IMR-90 (cell line): ENCODE measurements at regions not wholly inside any gene's neighbourhood (a gene's known extent, or its start where the extent isn't known, plus 50 kb on each side); places are given as distances from the start of the nearest gene placed in this dataset.

Source experiments
- ATAC-seq: fragments of 200-7000 bp; cut with Tn5 transposase; 2 replicates; pipeline ENCODE4 v1.9.1; 2020; ENCODE audit warnings: low read depth, mild to moderate bottlenecking, moderate library complexity
- BruUV-seq: library from RNA; stranded (reverse); fragments of 400-500 nt; replicated peaks from 2 replicates; lab custom pipeline; 2021; lab: Mats Ljungman, UMichigan
- CTCF ChIA-PET: fragments of 300-600 bp; formaldehyde crosslinking; extraction: SDS; loops from one replicate; lab custom pipeline; 2021; ENCODE audit warnings: antibody characterized with exemption; lab: Yijun Ruan, JAX
- POLR2A ChIA-PET: fragments of 300-600 bp; sonication (Branson Sonifier 250); formaldehyde crosslinking; loops from one replicate; lab custom pipeline; 2022; ENCODE audit warnings: antibody characterized with exemption; ENCODE audit not compliant: unreplicated experiment; lab: Charles Lee
- DNase-seq: peaks from one replicate; pipeline ENCODE4 v3.0.0; 2013
- H2AFZ ChIP-seq: replicated peaks from 2 replicates; pipeline ENCODE3; 2013; ENCODE audit warnings: low read length, mild to moderate bottlenecking; ENCODE audit not compliant: poor library complexity
- H2AK5ac ChIP-seq: 2 replicates; pipeline ENCODE4 v1.6.1; 2013; ENCODE audit warnings: low read depth, low read length, inconsistent platforms
- H2AK9ac ChIP-seq: replicated peaks from 2 replicates; pipeline ENCODE3; 2013; ENCODE audit warnings: mild to moderate bottlenecking, low read depth, low read length, moderate library complexity; ENCODE audit not compliant: poor library complexity
- H2BK120ac ChIP-seq: 2 replicates; pipeline ENCODE4 v1.6.1; 2013; ENCODE audit warnings: low read depth, low read length, inconsistent platforms
- H2BK15ac ChIP-seq: 3 replicates; pipeline ENCODE4 v1.6.1; 2013; ENCODE audit warnings: low read depth, low read length, inconsistent platforms
- H2BK20ac ChIP-seq: 2 replicates; pipeline ENCODE4 v1.6.1; 2013; ENCODE audit warnings: low read depth, mild to moderate bottlenecking, inconsistent platforms, low read length, moderate library complexity
- H2BK5ac ChIP-seq: 2 replicates; pipeline ENCODE4 v1.6.1; 2013; ENCODE audit warnings: mild to moderate bottlenecking, low read depth, low read length, inconsistent platforms; ENCODE audit not compliant: poor library complexity, severe bottlenecking
- H3K14ac ChIP-seq: replicated peaks from 2 replicates; pipeline ENCODE4 v1.6.1; 2013; ENCODE audit warnings: low read depth, low read length, inconsistent platforms
- H3K18ac ChIP-seq: 2 replicates; pipeline ENCODE4 v1.6.1; 2013; ENCODE audit warnings: low read depth, low read length, control low read depth
- H3K23ac ChIP-seq: 2 replicates; pipeline ENCODE4 v1.6.1; 2013; ENCODE audit warnings: low read depth, low read length, inconsistent platforms
- H3K27ac ChIP-seq: 2 replicates; pipeline ENCODE4 v1.5.1; 2013; ENCODE audit warnings: mild to moderate bottlenecking, control low read depth, low read length; ENCODE audit not compliant: insufficient read depth
- H3K27me3 ChIP-seq: 2 replicates; pipeline ENCODE4 v1.6.1; 2013; ENCODE audit warnings: low read length; ENCODE audit not compliant: control insufficient read depth, insufficient read depth
- H3K36me3 ChIP-seq: 2 replicates; pipeline ENCODE4 v1.6.1; 2013; ENCODE audit warnings: low read length, mixed read lengths; ENCODE audit not compliant: control insufficient read depth, insufficient read depth
- H3K4ac ChIP-seq: 2 replicates; pipeline ENCODE4 v1.6.1; 2013; ENCODE audit warnings: low read depth, low read length, inconsistent platforms
- H3K4me1 ChIP-seq: 2 replicates; pipeline ENCODE4 v1.6.1; 2013; ENCODE audit warnings: low read length, mixed read lengths; ENCODE audit not compliant: control insufficient read depth, insufficient read depth
- H3K4me2 ChIP-seq: 2 replicates; pipeline ENCODE4 v1.6.1; 2013; ENCODE audit warnings: low read depth, mild to moderate bottlenecking, control low read depth, low read length, moderate library complexity
- H3K4me3 ChIP-seq: 2 replicates; pipeline ENCODE4 v1.5.1; 2013; ENCODE audit warnings: low read depth, mild to moderate bottlenecking, control low read depth, low read length, moderate library complexity; ENCODE audit not compliant: insufficient read depth
- H3K56ac ChIP-seq: 2 replicates; pipeline ENCODE4 v1.6.1; 2013; ENCODE audit warnings: low read length, inconsistent platforms; ENCODE audit not compliant: insufficient read depth; ENCODE audit errors: extremely low read depth
- H3K79me1 ChIP-seq, 2 experiments: 2 replicates each; pipeline ENCODE4 v1.6.1; 2013; ENCODE audit warnings: low read length in 2 of 2, inconsistent platforms in 1 of 2, low read depth in 1 of 2
- H3K9ac ChIP-seq: 2 replicates; pipeline ENCODE4 v1.6.1; 2013; ENCODE audit warnings: low read depth, low read length, control low read depth
- H3K9me1 ChIP-seq: 2 replicates; pipeline ENCODE4 v1.6.1; 2013; ENCODE audit warnings: low read length, inconsistent platforms; ENCODE audit not compliant: insufficient read depth
- H3K9me3 ChIP-seq: 2 replicates; pipeline ENCODE4 v1.6.1; 2013; ENCODE audit warnings: low read length; ENCODE audit not compliant: control insufficient read depth, insufficient read depth
- H4K20me1 ChIP-seq: 2 replicates; pipeline ENCODE4 v1.6.1; 2013; ENCODE audit warnings: low read length, inconsistent platforms; ENCODE audit not compliant: insufficient read depth
- H4K5ac ChIP-seq: 2 replicates; pipeline ENCODE4 v1.6.1; 2013; ENCODE audit warnings: mild to moderate bottlenecking, low read depth, low read length, control low read depth
- H4K8ac ChIP-seq, 2 experiments: 2 replicates each; pipeline ENCODE4 v1.6.1; 2013; ENCODE audit warnings: low read depth in 2 of 2, low read length in 2 of 2, control low read depth in 1 of 2, inconsistent platforms in 1 of 2
- H4K91ac ChIP-seq: 2 replicates; pipeline ENCODE4 v1.6.1; 2013; ENCODE audit warnings: low read depth, low read length, inconsistent platforms; ENCODE audit not compliant: insufficient read depth
- BHLHE40 ChIP-seq: fragments of 150-350 bp; IDR thresholded peaks from 2 replicates; pipeline ENCODE4 v1.6.1; 2016; ENCODE audit warnings: mild to moderate bottlenecking, low read depth, low read length
- CEBPB ChIP-seq: IDR thresholded peaks from 2 replicates; pipeline ENCODE4 v1.6.1; 2012; ENCODE audit warnings: low read depth, low read length, improper control_type of control experiment
- CHD1 ChIP-seq: IDR thresholded peaks from 2 replicates; pipeline ENCODE4 v1.6.1; 2012; ENCODE audit warnings: low read depth, low read length, improper control_type of control experiment
- CTCF ChIP-seq: conservative IDR thresholded peaks from 2 replicates; pipeline ENCODE4 v1.5.1; 2012; ENCODE audit warnings: mild to moderate bottlenecking, low read depth, low read length, improper control_type of control experiment
- ELK1 ChIP-seq: fragments of 150-350 bp; IDR thresholded peaks from 2 replicates; pipeline ENCODE4 v1.6.1; 2016; ENCODE audit warnings: low read depth, mild to moderate bottlenecking, low read length, moderate library complexity, borderline replicate concordance
- MAZ ChIP-seq: IDR thresholded peaks from 2 replicates; pipeline ENCODE4 v1.6.1; 2012; ENCODE audit warnings: low read depth, mild to moderate bottlenecking, low read length, improper control_type of control experiment, moderate library complexity, borderline replicate concordance
- MXI1 ChIP-seq: IDR thresholded peaks from 2 replicates; pipeline ENCODE4 v1.6.1; 2012; ENCODE audit warnings: low read depth, mild to moderate bottlenecking, low read length, moderate library complexity, borderline replicate concordance
- NFE2L2 ChIP-seq: fragments of 150-350 bp; IDR thresholded peaks from 2 replicates; pipeline ENCODE4 v1.6.1; 2016; ENCODE audit warnings: low read depth, mild to moderate bottlenecking, low read length
- POLR2A ChIP-seq: IDR thresholded peaks from 2 replicates; pipeline ENCODE4 v1.6.1; 2012; ENCODE audit warnings: mild to moderate bottlenecking, low read depth, low read length
- RCOR1 ChIP-seq: IDR thresholded peaks from 2 replicates; pipeline ENCODE4 v1.6.1; 2012; ENCODE audit warnings: mild to moderate bottlenecking, low read length, improper control_type of control experiment; ENCODE audit not compliant: insufficient replicate concordance
- RFX5 ChIP-seq: IDR thresholded peaks from 2 replicates; pipeline ENCODE4 v1.8.0; 2012; ENCODE audit warnings: low read depth, mild to moderate bottlenecking, low read length, moderate library complexity
- SMC3 ChIP-seq: fragments of 150-350 bp; IDR thresholded peaks from 2 replicates; pipeline ENCODE4 v1.6.1; 2016; ENCODE audit warnings: low read depth, mild to moderate bottlenecking, antibody characterized with exemption, low read length, moderate library complexity
- WGBS, 2 experiments: methylation state at CpG; one replicate each; pipeline versions ENCODE4 v1.1.5 to v1.1.7; 2013; ENCODE audit warnings: missing lambda C conversion rate in 2 of 2; ENCODE audit not compliant: insufficient read length in 1 of 2; ENCODE audit errors: extremely low coverage in 2 of 2; 5-methylcytosine and 5-hydroxymethylcytosine counted together
- dilution Hi-C: fragments of 300-500 bp; cut with HindIII; formaldehyde crosslinking; loops from one replicate; pipeline ENCODE4 v1.14.3; 2018; ENCODE audit warnings: low sequenced_read_pairs; ENCODE audit not compliant: unreplicated experiment
- in situ Hi-C: fragments of 300-500 bp; cut with MboI; formaldehyde crosslinking; loops from 3 replicates; pipeline ENCODE4 v1.14.3; 2019; ENCODE audit warnings: low sequenced_read_pairs, inconsistent platforms, mixed read lengths
- intact Hi-C: fragments of 100-400 bp; cut with micrococcal nuclease; formaldehyde crosslinking; loops from 2 replicates; pipeline ENCODE4 v1.10.0; 2022

DNA sequence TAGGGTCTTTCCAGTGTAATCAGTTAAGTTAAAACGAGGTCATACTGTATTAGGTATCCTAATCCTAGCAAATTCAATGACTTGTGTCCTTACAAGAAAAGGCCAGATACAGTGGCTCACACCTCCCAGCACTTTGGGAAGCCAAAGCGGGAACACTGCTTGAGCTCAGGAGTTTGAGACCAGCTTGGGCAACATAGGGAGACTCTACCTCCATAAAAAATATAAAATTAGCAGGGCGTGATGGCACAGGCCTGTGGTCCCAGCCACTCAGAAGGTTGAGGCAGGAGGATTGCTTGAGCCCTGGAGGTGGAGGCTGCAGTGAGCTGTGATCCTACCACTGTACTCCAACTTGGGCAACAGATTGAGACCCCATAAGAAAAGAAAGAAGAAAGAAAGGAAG lies 61.1 kb downstream of the CXCL12 start:
- ATAC-seq (no peak), DNase-seq (no peak)
- dilution Hi-C loops (no loop called here), in situ Hi-C loops (no loop called here), intact Hi-C loops (no loop called here)
- ChIA-PET POLR2A (no interaction called here), CTCF (no interaction called here)
- Histone ChIP-seq H2BK5ac (no peak overlapping the region), H4K20me1 (no peaks in the 10 kb centered on the region), H4K5ac (no peak overlapping the region), H3K56ac (no peak overlapping the region), H2BK120ac (no peak overlapping the region), H2AFZ (no peak overlapping the region), H2AK9ac (no peak overlapping the region), H3K9me1 (no peaks in the 10 kb centered on the region), H3K9ac (no peak overlapping the region), H2BK20ac (no peak overlapping the region), H2BK15ac (no peak overlapping the region), H3K23ac (no peak overlapping the region), H3K4me2 (no peak overlapping the region), H3K4me1 (no peaks in the 10 kb centered on the region), H4K91ac (no peak overlapping the region), H3K18ac (no peak overlapping the region), H2AK5ac (no peak overlapping the region), H4K8ac (no peak overlapping the region), H3K14ac (no peak overlapping the region), H3K4ac (no peak overlapping the region), H3K27ac (no peak overlapping the region), H3K36me3 (no peaks in the 10 kb centered on the region), H3K4me3 (no peak overlapping the region), H3K27me3 (peaks cover 23% of the 10 kb centered on the region), H3K79me1 (no peaks in the 10 kb centered on the region), H3K9me3 (0 out of 2 replicates have a peak, but pooled peaks cover 3% of the 10 kb centered on the region)
- WGBS, 2 experiments, result no CpG with 5 or more reads among the region's 3 CpGs
- no peak for TF ChIP-seq SMC3
- no peak for TF ChIP-seq ELK1
- TF ChIP-seq CTCF, result no peak
- no peak for TF ChIP-seq CEBPB
- TF ChIP-seq NFE2L2, result no peak
- TF ChIP-seq CHD1, result no peak
- TF ChIP-seq POLR2A, result no peak
- TF ChIP-seq RCOR1, result no peak
- TF ChIP-seq MAZ, result no peak
- TF ChIP-seq RFX5, result no peak
- no peak for TF ChIP-seq MXI1
- TF ChIP-seq BHLHE40, result no peak
- no TSS peak for BruUV-seq
